Neural crest cell (in vitro differentiated cells): ENCODE measurements at regions not wholly inside any gene's neighbourhood (a gene's known extent, or its start where the extent isn't known, plus 50 kb on each side); places are given as distances from the start of the nearest gene placed in this dataset.

ENCODE experiments used
- DNase-seq: peaks from one replicate; pipeline ENCODE4 v3.0.0; 2021; ENCODE audit warnings: low read depth, mixed read lengths, low spot score
- H3K27ac Mint-ChIP-seq: one replicate; pipeline ENCODE4 v1.8.0; 2021; ENCODE audit warnings: mild to moderate bottlenecking, mixed read lengths; ENCODE audit not compliant: unreplicated experiment
- H3K27me3 Mint-ChIP-seq: 2 replicates; pipeline ENCODE4 v1.8.0; 2021; ENCODE audit warnings: low read depth, mild to moderate bottlenecking, mixed read lengths
- H3K36me3 Mint-ChIP-seq: 2 replicates; pipeline ENCODE4 v1.8.0; 2021; ENCODE audit warnings: low read depth, mild to moderate bottlenecking, mixed read lengths
- H3K4me1 Mint-ChIP-seq: 2 replicates; pipeline ENCODE4 v1.8.0; 2021; ENCODE audit warnings: mixed read lengths
- H3K4me3 Mint-ChIP-seq: one replicate; pipeline ENCODE4 v1.8.0; 2021; ENCODE audit warnings: mild to moderate bottlenecking, mixed read lengths
- H3K9me3 Mint-ChIP-seq: 2 replicates; pipeline ENCODE4 v1.8.0; 2021; ENCODE audit warnings: mixed read lengths
- TF ChIP-seq, protein P1 (sequence below): fragments of 200-600 bp; sonication (generic); conservative IDR thresholded peaks from 2 replicates; pipeline ENCODE4 v1.5.0; 2021; ENCODE audit warnings: antibody characterized with exemption, mild to moderate bottlenecking

DNA sequence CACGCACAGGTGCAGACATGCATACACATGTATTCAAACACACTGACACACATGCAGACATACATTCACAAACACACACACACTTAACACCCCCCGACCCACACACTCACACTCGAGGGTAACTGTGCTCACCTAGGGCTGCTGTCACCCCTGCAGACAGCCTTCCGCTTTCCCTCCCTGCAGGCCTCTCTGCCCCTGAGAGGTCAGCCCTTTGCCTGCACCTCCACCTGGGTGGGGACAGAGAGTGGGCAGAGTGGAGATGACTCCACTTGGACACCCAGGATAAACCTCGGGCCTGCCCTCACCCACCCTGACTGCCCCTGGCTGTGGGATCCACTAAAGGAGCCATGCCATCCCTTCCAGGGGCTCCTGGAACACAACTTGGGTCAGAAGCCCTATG is 264.3 kb downstream of the PTPRU start:
- no peak overlapping the region for H3K27ac Mint-ChIP-seq
- H3K9me3 Mint-ChIP-seq, result no peaks in the 10 kb centered on the region
- H3K4me1 Mint-ChIP-seq, result peaks cover 27% of the 10 kb centered on the region
- no peak overlapping the region for H3K4me3 Mint-ChIP-seq
- no peaks in the 10 kb centered on the region for H3K27me3 Mint-ChIP-seq
- no peak for DNase-seq
- H3K36me3 Mint-ChIP-seq, result no peaks in the 10 kb centered on the region
- TF ChIP-seq, protein P1, sequence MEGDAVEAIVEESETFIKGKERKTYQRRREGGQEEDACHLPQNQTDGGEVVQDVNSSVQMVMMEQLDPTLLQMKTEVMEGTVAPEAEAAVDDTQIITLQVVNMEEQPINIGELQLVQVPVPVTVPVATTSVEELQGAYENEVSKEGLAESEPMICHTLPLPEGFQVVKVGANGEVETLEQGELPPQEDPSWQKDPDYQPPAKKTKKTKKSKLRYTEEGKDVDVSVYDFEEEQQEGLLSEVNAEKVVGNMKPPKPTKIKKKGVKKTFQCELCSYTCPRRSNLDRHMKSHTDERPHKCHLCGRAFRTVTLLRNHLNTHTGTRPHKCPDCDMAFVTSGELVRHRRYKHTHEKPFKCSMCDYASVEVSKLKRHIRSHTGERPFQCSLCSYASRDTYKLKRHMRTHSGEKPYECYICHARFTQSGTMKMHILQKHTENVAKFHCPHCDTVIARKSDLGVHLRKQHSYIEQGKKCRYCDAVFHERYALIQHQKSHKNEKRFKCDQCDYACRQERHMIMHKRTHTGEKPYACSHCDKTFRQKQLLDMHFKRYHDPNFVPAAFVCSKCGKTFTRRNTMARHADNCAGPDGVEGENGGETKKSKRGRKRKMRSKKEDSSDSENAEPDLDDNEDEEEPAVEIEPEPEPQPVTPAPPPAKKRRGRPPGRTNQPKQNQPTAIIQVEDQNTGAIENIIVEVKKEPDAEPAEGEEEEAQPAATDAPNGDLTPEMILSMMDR, result no peak

DNA sequence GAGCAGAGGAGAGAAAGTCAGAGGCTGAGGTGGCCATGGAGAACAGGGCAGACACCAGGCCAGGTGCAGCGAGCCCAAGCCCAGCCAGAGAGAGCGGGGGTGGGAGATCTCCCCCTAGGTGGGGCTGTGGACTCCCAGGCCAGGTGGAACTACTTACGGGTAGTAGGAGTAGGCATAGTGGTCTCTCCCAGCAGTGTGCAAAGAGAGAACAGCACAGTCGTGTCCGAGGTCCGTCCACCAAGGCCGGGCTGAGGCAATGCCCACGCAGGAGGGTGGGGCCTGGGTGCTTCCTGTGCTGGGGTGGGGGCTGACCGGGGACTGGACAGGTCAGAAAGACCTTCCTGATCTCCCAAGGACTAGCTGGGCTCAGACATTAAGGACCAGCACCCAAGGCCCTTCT is 263.7 kb downstream of the PTPRU start:
- Mint-ChIP-seq H3K4me1 (peaks cover 27% of the 10 kb centered on the region), H3K27me3 (no peaks in the 10 kb centered on the region), H3K27ac (no peak overlapping the region), H3K9me3 (no peaks in the 10 kb centered on the region), H3K4me3 (no peak overlapping the region), H3K36me3 (no peaks in the 10 kb centered on the region)
- DNase-seq, result no peak
- TF ChIP-seq, protein P1, result no peak

DNA sequence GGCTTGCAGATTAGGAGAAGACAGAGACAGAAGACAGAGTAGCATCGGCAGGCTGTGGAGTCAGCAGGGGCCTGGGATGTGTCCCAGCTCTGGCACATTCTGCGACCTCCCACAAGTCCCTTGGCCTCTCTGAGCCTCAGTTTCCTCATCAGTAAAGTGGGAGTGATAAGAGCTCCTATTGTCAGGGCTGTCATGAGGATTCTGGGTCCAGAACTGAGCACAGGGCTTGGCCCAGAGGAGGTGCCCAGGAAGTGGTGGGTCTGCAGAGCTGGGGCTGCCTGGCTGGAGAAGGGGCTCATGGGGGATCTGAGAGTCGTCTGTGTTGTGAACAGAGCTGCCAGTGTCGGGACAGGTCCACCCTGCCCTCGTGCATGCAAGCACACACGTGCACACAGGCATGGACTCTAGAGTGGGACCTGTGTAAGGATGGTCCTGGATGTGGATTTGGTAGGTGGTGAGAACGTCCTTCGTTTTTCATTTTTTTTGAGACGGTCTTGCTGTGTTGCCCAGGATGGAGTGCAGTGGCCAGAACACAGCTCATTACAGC is 262.9 kb downstream of the PTPRU start:
- peaks cover 5% of the 10 kb centered on the region for H3K9me3 Mint-ChIP-seq
- DNase-seq, result no peak

DNA sequence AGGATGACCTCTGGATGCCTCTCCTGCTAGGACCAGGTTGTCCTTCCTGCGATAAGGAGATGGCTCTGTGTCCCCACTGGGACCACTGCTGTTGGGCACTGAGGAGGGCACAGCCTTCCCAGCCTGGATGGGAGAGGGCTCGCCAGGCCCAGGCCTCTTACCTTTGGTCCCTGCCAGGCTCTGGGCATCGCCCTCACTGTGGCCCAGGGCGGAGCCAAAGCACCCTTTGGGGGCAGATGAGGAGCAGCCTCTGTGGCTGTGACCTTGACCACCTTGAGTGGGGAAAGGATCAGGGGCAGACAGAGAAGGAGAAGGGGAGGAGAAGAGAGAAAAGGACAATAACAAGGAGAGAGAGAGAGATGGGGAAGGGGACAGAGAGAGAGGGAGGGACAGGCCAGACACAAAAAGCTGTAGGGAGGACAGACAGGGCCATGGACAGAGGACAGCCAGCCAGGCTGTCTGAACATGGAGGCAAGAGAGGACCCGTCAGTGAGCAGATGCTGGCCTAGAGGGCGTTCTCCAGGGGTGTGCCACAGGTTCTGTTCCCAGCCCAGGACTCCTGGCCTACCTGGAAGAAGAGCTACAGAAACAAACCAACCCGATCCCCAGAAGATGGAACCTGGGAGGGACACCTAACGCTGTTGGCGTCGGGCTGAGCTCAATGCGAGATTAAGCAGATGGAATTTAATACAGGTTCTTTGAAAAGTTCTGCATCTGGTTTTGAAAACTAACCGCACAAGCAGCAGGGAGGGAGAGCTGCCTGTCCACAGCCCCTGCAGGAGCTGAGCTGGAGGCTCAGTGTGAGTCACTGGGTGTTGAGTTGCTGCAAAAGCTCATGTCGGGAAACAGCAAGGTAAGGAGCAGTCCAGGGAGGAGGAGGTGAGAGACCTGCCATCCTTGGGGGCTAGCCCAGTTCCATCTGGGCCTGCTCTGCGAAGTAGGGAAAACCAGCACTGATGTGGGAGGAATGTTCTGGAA is 262.1 kb downstream of the PTPRU start:
- H3K27ac Mint-ChIP-seq, result no peak overlapping the region
- peaks cover 5% of the 10 kb centered on the region for H3K9me3 Mint-ChIP-seq

More for the DNA sequence above, 262.9 kb downstream of the PTPRU start:
- H3K27me3 Mint-ChIP-seq, result no peaks in the 10 kb centered on the region
- H3K36me3 Mint-ChIP-seq, result no peaks in the 10 kb centered on the region
- no peak overlapping the region for H3K4me3 Mint-ChIP-seq
- TF ChIP-seq, protein P1, result no peak
- no peak overlapping the region for H3K27ac Mint-ChIP-seq
- peaks cover 25% of the 10 kb centered on the region for H3K4me1 Mint-ChIP-seq

DNA sequence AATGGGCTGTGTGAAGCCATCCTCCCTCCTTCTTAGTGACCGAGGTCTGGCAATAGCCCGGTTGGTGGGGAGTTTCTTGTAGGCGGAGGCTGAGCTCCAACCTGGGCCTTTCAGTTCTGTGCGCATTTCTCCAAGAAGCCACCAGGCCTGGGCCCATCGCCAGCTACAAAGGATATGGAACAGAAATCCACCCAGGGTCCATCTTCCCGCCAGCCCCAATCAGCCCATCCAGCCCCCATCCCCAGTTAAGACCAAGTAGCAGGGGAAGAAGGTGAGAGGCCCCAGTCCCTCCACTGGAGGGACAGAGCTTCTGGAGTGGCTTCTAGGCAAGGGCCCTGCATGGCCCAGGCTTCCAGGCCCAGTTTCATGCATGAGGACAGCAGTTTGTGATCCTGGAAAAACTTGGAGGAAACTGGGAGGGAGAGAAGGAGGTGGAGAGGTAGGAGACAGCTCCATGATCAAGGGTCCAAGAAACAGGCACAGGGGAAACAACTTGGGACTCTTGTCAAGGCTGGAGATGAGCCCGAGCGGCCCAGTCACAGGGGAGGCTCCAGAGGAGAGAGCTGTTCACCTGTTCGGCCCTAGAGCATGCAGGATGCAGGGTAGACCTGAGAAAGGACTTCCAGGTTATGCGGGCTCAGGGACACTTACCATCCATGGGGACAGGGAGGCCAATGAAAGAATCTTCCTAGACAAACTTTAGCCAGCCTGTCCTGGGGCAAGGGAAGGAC is 261.2 kb downstream of the PTPRU start:
- TF ChIP-seq, protein P1, result no peak
- Mint-ChIP-seq H3K27me3 (peaks cover 2% of the 10 kb centered on the region), H3K9me3 (peaks cover 5% of the 10 kb centered on the region), H3K27ac (no peak overlapping the region), H3K4me3 (no peak overlapping the region), H3K36me3 (no peaks in the 10 kb centered on the region), H3K4me1 (peaks cover 11% of the 10 kb centered on the region)
- no peak for DNase-seq

More for the DNA sequence above, 262.1 kb downstream of the PTPRU start:
- H3K27me3 Mint-ChIP-seq, result peaks cover under 1% of the 10 kb centered on the region
- H3K4me1 Mint-ChIP-seq, result peaks cover 20% of the 10 kb centered on the region
- H3K4me3 Mint-ChIP-seq, result no peak overlapping the region
- no peaks in the 10 kb centered on the region for H3K36me3 Mint-ChIP-seq
- TF ChIP-seq, protein P1, result no peak
- no peak for DNase-seq
